ENCODE measurements at regions not wholly inside any gene's neighbourhood (a gene's known extent, or its start where the extent isn't known, plus 50 kb on each side); places are given as distances from the start of the nearest gene placed in this dataset.

- no peak for TF ChIP-seq CTCF (IDR thresholded peaks at IDR 0.05)
- no peak overlapping the region for H3K27ac Mint-ChIP-seq
- CTCF ChIA-PET, result no interaction called here
- peaks cover 15% of the 10 kb centered on the region for H3K27me3 Mint-ChIP-seq
- POLR2A ChIA-PET, result no interaction called here
- peaks cover 3% of the 10 kb centered on the region for H3K9me3 Mint-ChIP-seq
- H3K4me3 Mint-ChIP-seq, result no peak overlapping the region
- DNase-seq, result no peak
- no peaks in the 10 kb centered on the region for H3K36me3 Mint-ChIP-seq (ENCODE audit: low read depth)
- H3K4me1 Mint-ChIP-seq, result no peaks in the 10 kb centered on the region
- intact Hi-C loops (cut with micrococcal nuclease), result no loop called here
- ATAC-seq (ENCODE audit: low read depth), result no peak
Measured at GRCh38 chr14:61153431-61153830, 127.7 kb downstream of the TMEM30B start.

GRCh38 chr14:61152851-61153364 is 128.2 kb downstream of the TMEM30B start:
- TF ChIP-seq CTCF (IDR thresholded peaks at IDR 0.05), result no peak
- peaks cover 3% of the 10 kb centered on the region for H3K9me3 Mint-ChIP-seq
- peaks cover 15% of the 10 kb centered on the region for H3K27me3 Mint-ChIP-seq
- H3K36me3 Mint-ChIP-seq (ENCODE audit: low read depth), result no peaks in the 10 kb centered on the region
- DNase-seq (no peak), ATAC-seq (ENCODE audit: low read depth) (no peak)
- no peak overlapping the region for H3K27ac Mint-ChIP-seq
- CTCF ChIA-PET, result no interaction called here
- POLR2A ChIA-PET, result no interaction called here
- H3K4me1 Mint-ChIP-seq, result no peaks in the 10 kb centered on the region
- intact Hi-C loops (cut with micrococcal nuclease), result no loop called here
- H3K4me3 Mint-ChIP-seq, result no peak overlapping the region

- no peak for ATAC-seq (ENCODE audit: low read depth)
- ChIA-PET CTCF (no interaction called here), POLR2A (no interaction called here)
- Mint-ChIP-seq H3K27ac (no peak overlapping the region), H3K9me3 (peaks cover 3% of the 10 kb centered on the region), H3K36me3 (ENCODE audit: low read depth) (no peaks in the 10 kb centered on the region), H3K4me1 (no peaks in the 10 kb centered on the region), H3K4me3 (no peak overlapping the region), H3K27me3 (peaks cover 15% of the 10 kb centered on the region)
- no peak for DNase-seq
- no peak for TF ChIP-seq CTCF (IDR thresholded peaks at IDR 0.05)
- intact Hi-C loops (cut with micrococcal nuclease), result no loop called here
Measured at GRCh38 chr14:61151251-61151650, 129.9 kb downstream of the TMEM30B start.

- POLR2A ChIA-PET, result no interaction called here
- H3K4me1 Mint-ChIP-seq, result no peaks in the 10 kb centered on the region
- no peak overlapping the region for H3K27ac Mint-ChIP-seq
- intact Hi-C loops (cut with micrococcal nuclease), result no loop called here
- peaks cover 15% of the 10 kb centered on the region for H3K27me3 Mint-ChIP-seq
- CTCF ChIA-PET, result no interaction called here
- ATAC-seq (ENCODE audit: low read depth) (no peak), DNase-seq (no peak)
- TF ChIP-seq CTCF (IDR thresholded peaks at IDR 0.05), result no peak
- peaks cover 3% of the 10 kb centered on the region for H3K9me3 Mint-ChIP-seq
- H3K36me3 Mint-ChIP-seq (ENCODE audit: low read depth), result no peaks in the 10 kb centered on the region
- no peak overlapping the region for H3K4me3 Mint-ChIP-seq
Measured at GRCh38 chr14:61150851-61151250, 130.3 kb downstream of the TMEM30B start.

- TF ChIP-seq CTCF (IDR thresholded peaks at IDR 0.05), result no peak
- no peak for DNase-seq
- no peaks in the 10 kb centered on the region for H3K4me1 Mint-ChIP-seq
- H3K36me3 Mint-ChIP-seq (ENCODE audit: low read depth), result no peaks in the 10 kb centered on the region
- ChIA-PET CTCF (no interaction called here), POLR2A (no interaction called here)
- no peak overlapping the region for H3K4me3 Mint-ChIP-seq
- H3K27me3 Mint-ChIP-seq, result peaks cover 15% of the 10 kb centered on the region
- H3K9me3 Mint-ChIP-seq, result peaks cover 8% of the 10 kb centered on the region
- intact Hi-C loops (cut with micrococcal nuclease), result no loop called here
- ATAC-seq (ENCODE audit: low read depth), result no peak
- H3K27ac Mint-ChIP-seq, result no peak overlapping the region
Measured at GRCh38 chr14:61149896-61150295, 131.2 kb downstream of the TMEM30B start.

Measured in activated B cell treated with CpG ODN at 0.5 μM for 24 hours (primary cell).